MM.1S (cell line): ENCODE measurements at regions not wholly inside any gene's neighbourhood (a gene's known extent, or its start where the extent isn't known, plus 50 kb on each side); places are given as distances from the start of the nearest gene placed in this dataset.

Experiments used
- DNase-seq: peaks from one replicate; pipeline ENCODE4 v3.0.0-alpha.2; 2015
- H2AFZ ChIP-seq: fragments of 300-600 bp; sonication (generic); 2 replicates; pipeline ENCODE4 v1.6.0; 2016; ENCODE audit warnings: antibody characterized with exemption, low read length
- H3F3A ChIP-seq: fragments of 300-600 bp; sonication (generic); 2 replicates; pipeline ENCODE4 v1.6.1; 2016; ENCODE audit warnings: mild to moderate bottlenecking, antibody characterized with exemption, low read length, moderate library complexity, mixed read lengths; ENCODE audit not compliant: insufficient read depth
- H3K27ac ChIP-seq: fragments of 300-600 bp; sonication (generic); 2 replicates; pipeline ENCODE4 v1.5.1; 2016; ENCODE audit warnings: mild to moderate bottlenecking, low read length
- H3K27me3 ChIP-seq: fragments of 300-600 bp; sonication (generic); replicated peaks from 2 replicates; pipeline ENCODE4 v1.6.0; 2016; ENCODE audit warnings: low read length; ENCODE audit not compliant: insufficient read depth
- H3K36me3 ChIP-seq: fragments of 300-600 bp; sonication (generic); replicated peaks from 2 replicates; pipeline ENCODE4 v1.6.1; 2016; ENCODE audit warnings: mild to moderate bottlenecking, low read length, mixed read lengths; ENCODE audit not compliant: insufficient read depth
- H3K4me1 ChIP-seq: fragments of 300-600 bp; sonication (generic); 2 replicates; pipeline ENCODE4 v1.6.1; 2016; ENCODE audit warnings: low read length, mixed read lengths
- H3K4me2 ChIP-seq: fragments of 300-600 bp; sonication (generic); 2 replicates; pipeline ENCODE4 v1.6.0; 2016; ENCODE audit warnings: low read depth, low read length
- H3K4me3 ChIP-seq: fragments of 300-600 bp; sonication (generic); 2 replicates; pipeline ENCODE4 v1.5.1; 2016; ENCODE audit warnings: low read length, mixed read lengths
- H3K79me2 ChIP-seq: fragments of 300-600 bp; sonication (generic); 2 replicates; pipeline ENCODE4 v1.6.1; 2016; ENCODE audit warnings: mixed run types, low read length, mixed read lengths
- H3K9ac ChIP-seq: fragments of 300-600 bp; sonication (generic); 2 replicates; pipeline ENCODE4 v1.6.1; 2016; ENCODE audit warnings: low read length, mixed read lengths
- H3K9me2 ChIP-seq: fragments of 300-600 bp; sonication (generic); replicated peaks from 2 replicates; pipeline ENCODE4 v1.6.1; 2016; ENCODE audit warnings: mild to moderate bottlenecking, low read length, mixed read lengths; ENCODE audit not compliant: insufficient read depth
- H3K9me3 ChIP-seq: fragments of 300-600 bp; sonication (generic); replicated peaks from 2 replicates; pipeline ENCODE4 v1.6.1; 2016; ENCODE audit warnings: mild to moderate bottlenecking, low read length, mixed read lengths; ENCODE audit not compliant: insufficient read depth
- H4K20me1 ChIP-seq: fragments of 300-600 bp; sonication (generic); 2 replicates; pipeline ENCODE4 v1.6.1; 2016; ENCODE audit warnings: mild to moderate bottlenecking, low read length, moderate library complexity, mixed read lengths; ENCODE audit not compliant: insufficient read depth
- CTCF ChIP-seq: fragments of 300-600 bp; sonication (generic); IDR thresholded peaks from 2 replicates; pipeline ENCODE4 v1.5.1; 2016; ENCODE audit warnings: antibody characterized with exemption, low read length, mixed read lengths
- EZH2 ChIP-seq: fragments of 300-600 bp; sonication (generic); optimal IDR thresholded peaks from 2 replicates; pipeline ENCODE3; 2017; ENCODE audit warnings: low read depth, mild to moderate bottlenecking, antibody characterized with exemption, low read length, mixed read lengths
- EZH2phosphoT487 ChIP-seq: fragments of 300-600 bp; sonication (generic); IDR thresholded peaks from 2 replicates; pipeline ENCODE4 v1.6.1; 2018; ENCODE audit warnings: antibody characterized with exemption, low read length

GRCh38 chr14:56881181-56881580, 70.9 kb upstream of the OTX2 start:
- TF ChIP-seq CTCF, result no peak
- no peak for TF ChIP-seq EZH2
- TF ChIP-seq EZH2phosphoT487, result no peak
- Histone ChIP-seq H2AFZ (no peak overlapping the region), H3K4me2 (no peak overlapping the region), H3K9me3 (no peaks in the 10 kb centered on the region), H3K79me2 (no peaks in the 10 kb centered on the region), H3K36me3 (no peaks in the 10 kb centered on the region), H3K27ac (no peak overlapping the region), H3F3A (no peaks in the 10 kb centered on the region), H3K4me1 (peaks cover 12% of the 10 kb centered on the region), H4K20me1 (no peaks in the 10 kb centered on the region), H3K4me3 (no peak overlapping the region), H3K27me3 (no peaks in the 10 kb centered on the region), H3K9me2 (no peaks in the 10 kb centered on the region), H3K9ac (no peak overlapping the region)
- DNase-seq, result no peak

- Histone ChIP-seq H3K27ac (peak overlapping the region; percentile 8; the same call in 1 of the 2 replicates), H3K4me2 (no peak overlapping the region), H4K20me1 (no peaks in the 10 kb centered on the region), H3K4me1 (peaks cover 12% of the 10 kb centered on the region), H3F3A (no peaks in the 10 kb centered on the region), H3K9me3 (no peaks in the 10 kb centered on the region), H3K27me3 (no peaks in the 10 kb centered on the region), H3K79me2 (no peaks in the 10 kb centered on the region), H3K9ac (no peak overlapping the region), H2AFZ (no peak overlapping the region), H3K4me3 (no peak overlapping the region), H3K36me3 (no peaks in the 10 kb centered on the region), H3K9me2 (no peaks in the 10 kb centered on the region)
- peak; percentile 50 for DNase-seq
- TF ChIP-seq EZH2phosphoT487 (no peak), CTCF (no peak), EZH2 (no peak)
Measured at GRCh38 chr14:56878766-56879165, 68.5 kb upstream of the OTX2 start.

- Histone ChIP-seq H3K4me2 (no peak overlapping the region), H3K9me3 (no peaks in the 10 kb centered on the region), H3K36me3 (no peaks in the 10 kb centered on the region), H3K79me2 (no peaks in the 10 kb centered on the region), H3K4me1 (peaks cover 12% of the 10 kb centered on the region), H3K4me3 (no peak overlapping the region), H3K9ac (no peak overlapping the region), H3K27me3 (no peaks in the 10 kb centered on the region), H4K20me1 (no peaks in the 10 kb centered on the region), H3F3A (no peaks in the 10 kb centered on the region), H3K9me2 (no peaks in the 10 kb centered on the region), H3K27ac (no peak overlapping the region), H2AFZ (no peak overlapping the region)
- no peak for TF ChIP-seq EZH2
- no peak for TF ChIP-seq EZH2phosphoT487
- no peak for TF ChIP-seq CTCF
- DNase-seq, result no peak
Measured at GRCh38 chr14:56875104-56875675, 64.9 kb upstream of the OTX2 start.
